GM19468 (cell line): ENCODE measurements at regions not wholly inside any gene's neighbourhood (a gene's known extent, or its start where the extent isn't known, plus 50 kb on each side); places are given as distances from the start of the nearest gene placed in this dataset.

ENCODE experiments used
- ATAC-seq: cut with Tn5 transposase; IDR thresholded peaks from one replicate; pipeline ENCODE4 v1.9.1; 2021; ENCODE audit warnings: mild to moderate bottlenecking, moderate library complexity, moderate number of reproducible peaks; ENCODE audit not compliant: unreplicated experiment; ENCODE audit errors: extremely low read depth

- no peak for ATAC-seq
Measured at GRCh38 chr2:145484448-145485097, 964.7 kb upstream of the ZEB2 start.

- no peak for ATAC-seq
Measured at GRCh38 chr2:145483854-145484253, 963.9 kb upstream of the ZEB2 start.

- no peak for ATAC-seq
Measured at GRCh38 chr2:145481334-145481922, 961.5 kb upstream of the ZEB2 start.

DNA sequence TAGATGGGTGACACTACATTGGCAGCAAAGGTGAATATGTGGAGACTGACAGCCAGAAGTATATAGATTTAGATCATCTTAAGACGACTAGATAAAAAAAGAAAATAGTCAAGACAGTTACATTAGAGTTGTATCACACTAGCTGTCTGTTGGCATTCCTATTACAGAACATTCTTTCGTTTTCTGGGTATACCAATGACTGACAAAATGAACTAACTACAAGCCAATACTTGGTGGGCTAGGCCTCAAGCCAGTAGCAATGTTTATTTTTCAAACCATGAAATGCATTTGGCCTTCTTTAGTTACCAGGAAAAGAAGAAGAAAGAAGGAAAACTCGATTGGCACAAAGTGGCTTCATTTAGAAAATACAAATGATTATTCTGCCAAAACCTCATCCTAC lies 944.9 kb upstream of the ZEB2 start:
- no peak for ATAC-seq

DNA sequence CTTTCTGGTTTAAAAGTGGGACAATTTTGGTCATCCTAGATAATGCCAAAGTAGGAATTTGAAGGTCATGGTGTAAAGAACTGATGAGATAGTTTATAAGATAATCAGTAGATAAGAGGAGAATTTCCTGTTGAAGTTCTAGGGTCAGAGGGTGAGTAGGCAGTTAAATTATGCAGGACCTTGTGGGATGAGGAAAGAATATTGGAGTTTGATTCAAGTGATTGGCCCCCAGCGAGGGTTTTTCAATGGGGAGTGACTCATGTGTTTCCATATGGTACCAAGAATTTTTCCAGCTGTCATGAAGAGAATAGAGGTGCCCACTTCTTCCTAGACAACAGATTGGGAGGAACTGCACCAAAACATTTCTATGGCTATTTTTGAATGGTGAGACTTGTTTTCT lies 940.2 kb upstream of the ZEB2 start:
- ATAC-seq: no peak

DNA sequence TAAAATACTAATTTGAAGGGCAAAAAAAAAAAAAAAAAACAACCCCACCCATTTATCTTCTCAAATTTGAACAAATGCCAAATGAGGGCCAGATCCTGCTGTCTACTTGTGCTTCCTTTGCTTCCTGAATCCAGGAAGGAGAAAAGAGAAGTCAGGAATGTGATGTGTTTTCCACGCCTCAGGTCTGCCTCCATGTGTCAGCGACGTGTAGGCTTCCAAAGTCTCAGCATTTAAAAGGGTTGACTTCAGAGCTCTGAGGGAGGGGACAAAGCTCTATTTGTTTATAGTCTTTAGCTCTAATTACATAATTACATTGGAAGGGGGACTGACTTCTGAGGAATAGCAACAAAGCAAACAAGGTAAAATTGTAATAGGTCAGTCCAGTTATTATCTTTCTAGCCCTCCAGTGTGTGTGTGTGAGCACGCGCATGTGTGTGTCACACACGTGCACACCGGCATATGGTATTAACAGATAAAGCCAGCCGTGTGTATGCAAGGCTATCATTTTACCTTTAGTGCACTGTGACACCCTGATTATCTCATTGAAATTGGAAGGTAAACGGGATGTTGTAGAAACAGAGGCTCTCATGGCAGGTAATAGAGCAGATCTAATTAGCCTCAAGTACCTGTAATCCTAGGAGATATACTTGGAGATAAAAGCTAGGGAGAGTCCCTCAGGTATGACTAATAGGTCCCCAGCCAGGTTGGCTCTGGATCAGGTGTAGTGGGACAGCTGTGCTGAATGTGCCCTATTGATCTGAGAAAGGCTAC lies 911.4 kb upstream of the ZEB2 start:
- ATAC-seq: no peak

GRCh38 chr2:145423809-145424208 lies 903.9 kb upstream of the ZEB2 start:
- ATAC-seq: no peak

DNA sequence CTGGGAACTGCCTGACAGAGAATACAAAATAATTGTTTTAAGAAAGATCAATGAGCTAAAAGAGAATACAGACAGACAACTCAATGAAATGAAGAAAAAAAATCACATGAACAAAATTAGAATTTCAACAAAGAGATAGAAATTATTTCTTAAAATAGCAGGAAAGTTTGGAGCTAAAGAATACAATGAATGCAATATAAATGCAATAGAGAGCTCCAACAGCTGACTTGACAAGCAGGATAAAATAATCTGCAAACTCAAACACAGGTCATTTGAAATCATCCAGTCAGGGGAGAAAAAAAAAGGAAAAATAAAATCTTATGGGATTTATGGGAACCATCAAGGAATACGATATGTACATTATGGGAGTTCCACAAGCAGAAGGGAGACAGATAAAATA lies 902.7 kb upstream of the ZEB2 start:
- no peak for ATAC-seq

DNA sequence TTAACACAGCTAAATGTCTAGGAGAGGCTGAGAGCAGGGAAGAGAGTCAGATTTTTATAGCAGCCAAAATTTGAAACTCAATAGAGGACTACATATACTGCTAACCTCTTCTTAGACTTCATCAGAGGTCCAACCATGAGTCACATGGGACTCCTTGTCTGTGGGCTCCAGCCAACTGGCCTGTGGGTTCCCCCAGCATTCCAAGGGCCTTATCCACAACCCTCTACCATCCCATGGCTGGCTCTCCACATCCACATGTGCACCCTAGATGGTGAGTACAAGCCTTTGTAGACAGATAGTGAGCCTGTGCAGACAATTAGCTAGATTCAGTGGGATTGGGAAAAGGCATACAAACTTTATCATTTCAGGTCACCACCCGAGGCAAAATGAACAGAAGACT lies 901.9 kb upstream of the ZEB2 start:
- ATAC-seq: no peak

DNA sequence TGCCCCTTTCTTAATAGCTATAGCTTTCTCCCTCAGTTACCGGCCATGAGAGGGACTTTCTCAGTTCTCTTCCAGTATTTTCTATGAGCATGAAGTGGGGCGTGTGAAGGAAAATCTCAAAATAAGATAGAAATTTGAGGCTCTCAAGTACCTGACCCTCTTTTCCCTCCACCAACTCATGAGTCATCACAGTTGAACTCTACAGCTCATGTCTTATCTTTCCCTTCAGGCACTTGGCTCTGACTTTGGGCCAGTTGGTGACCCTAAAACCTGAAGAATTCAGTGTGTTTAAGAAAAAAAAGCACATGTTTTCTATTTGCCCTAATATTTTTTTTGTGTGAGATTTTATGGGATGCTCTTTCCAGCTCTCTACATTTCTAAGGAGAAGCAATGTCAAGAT lies 896.7 kb upstream of the ZEB2 start:
- ATAC-seq: no peak

DNA sequence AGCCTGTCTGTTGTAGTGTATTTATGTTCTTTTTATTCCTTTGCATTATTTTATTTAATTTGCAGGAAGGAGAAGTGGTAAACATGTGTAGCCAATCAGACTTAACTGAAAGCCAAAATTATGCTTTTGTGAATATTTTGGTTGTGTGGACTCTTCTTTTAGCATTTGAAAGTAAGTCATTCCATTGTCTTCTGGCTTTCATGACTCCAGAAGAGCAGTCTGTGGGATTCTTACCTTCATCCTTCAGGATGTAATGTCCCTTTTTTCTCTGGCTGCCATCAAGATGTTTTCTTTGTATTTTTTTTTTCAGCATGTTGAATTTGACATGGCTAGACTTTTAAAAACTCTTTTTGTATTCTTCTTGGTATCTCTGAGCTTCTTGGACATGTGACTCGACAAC lies 895.2 kb upstream of the ZEB2 start:
- ATAC-seq: no peak

- no peak for ATAC-seq
Measured at GRCh38 chr2:145413261-145414030, 893.5 kb upstream of the ZEB2 start.

GRCh38 chr2:145412155-145412554 lies 892.2 kb upstream of the ZEB2 start:
- ATAC-seq: no peak

- peak; percentile 96 for ATAC-seq
Measured at GRCh38 chr2:145411493-145411892, 891.6 kb upstream of the ZEB2 start.

- no peak for ATAC-seq
Measured at GRCh38 chr2:145410086-145410485, 890.2 kb upstream of the ZEB2 start.

DNA sequence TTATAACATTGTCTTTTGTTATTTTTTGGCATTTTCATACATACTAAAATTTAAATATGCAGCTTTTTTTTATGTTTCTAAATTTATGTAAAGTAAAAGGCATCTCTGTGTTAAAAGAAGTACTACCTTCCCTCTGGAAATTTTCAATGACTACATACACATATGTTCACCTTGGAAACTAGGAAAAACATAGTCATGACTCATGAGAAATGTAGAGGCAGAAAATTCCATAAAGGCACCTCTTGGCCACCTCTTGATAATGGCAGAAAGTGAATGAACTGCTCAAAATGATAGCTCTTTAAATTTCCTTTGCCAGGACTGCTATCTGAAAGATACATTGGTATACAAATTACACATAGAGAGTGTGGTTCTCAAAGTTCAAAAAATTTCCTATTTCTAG lies 889.1 kb upstream of the ZEB2 start:
- ATAC-seq: no peak

GRCh38 chr2:145404690-145405089 lies 884.8 kb upstream of the ZEB2 start:
- ATAC-seq: no peak

DNA sequence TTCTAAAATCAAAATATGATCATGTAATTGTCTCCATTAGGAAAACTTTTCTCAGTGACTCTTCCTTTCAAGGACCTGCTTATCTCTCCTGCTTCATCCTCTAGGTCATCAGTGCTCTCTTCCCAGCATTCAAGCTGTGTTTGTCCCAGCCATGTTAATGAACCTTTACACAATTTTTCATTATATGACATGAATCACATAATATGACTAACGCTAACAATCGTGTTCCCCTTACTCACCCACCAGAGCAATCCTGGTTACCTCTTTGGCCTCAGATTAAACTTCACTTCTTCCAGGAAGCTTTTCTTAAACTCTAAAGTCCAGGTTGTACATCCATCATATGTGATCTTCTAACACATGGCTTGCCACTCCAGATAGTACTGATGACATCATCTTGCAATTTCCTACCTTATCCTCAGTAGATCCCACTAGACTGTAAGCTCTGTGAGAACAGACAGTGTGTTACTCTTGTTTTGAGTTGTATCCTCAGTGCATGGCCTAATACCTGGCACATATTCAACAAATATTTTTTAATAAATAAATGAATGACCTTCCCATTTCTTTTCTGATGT lies 882.9 kb upstream of the ZEB2 start:
- no peak for ATAC-seq

- ATAC-seq: no peak
Measured at GRCh38 chr2:145399131-145399530, 879.2 kb upstream of the ZEB2 start.

GRCh38 chr2:145394181-145394580 lies 874.3 kb upstream of the ZEB2 start:
- ATAC-seq: no peak

- no peak for ATAC-seq
Measured at GRCh38 chr2:145386973-145387372, 867.1 kb upstream of the ZEB2 start.
